ENCODE measurements at regions not wholly inside any gene's neighbourhood (a gene's known extent, or its start where the extent isn't known, plus 50 kb on each side); places are given as distances from the start of the nearest gene placed in this dataset.

- Histone ChIP-seq H3K27ac (ENCODE audit: low read depth, low read length) (no peak overlapping the region), H2BK5ac (ENCODE audit: low read depth, low read length) (no peak overlapping the region), H2AFZ (ENCODE audit: low read length) (no peak overlapping the region), H3K18ac (ENCODE audit: extremely low read depth, low read length) (no peak overlapping the region), H4K20me1 (replicated peaks in 1 of 2; ENCODE audit: control insufficient read depth in 1 of 2, insufficient read depth in 2 of 2, low read length in 2 of 2) (no peaks in the 10 kb centered on the region), H3K23me2 (ENCODE audit: low read depth, low read length) (no peaks in the 10 kb centered on the region), H2AK5ac (ENCODE audit: low read depth, low read length) (no peak overlapping the region), H3K9ac (replicated peaks in 1 of 4; ENCODE audit: extremely low read depth in 1 of 4, low read depth in 3 of 4, low read length in 3 of 4) (no peak overlapping the region), H2BK15ac (ENCODE audit: low read length) (no peak overlapping the region), H3K23ac (ENCODE audit: insufficient read length) (no peak overlapping the region), H3K14ac (ENCODE audit: insufficient read length) (no peak overlapping the region), H2BK12ac (ENCODE audit: low read depth, low read length) (0 out of 2 replicates have a peak overlapping the region, but pooled peaks have one; percentile 27), H3K4me3 (ENCODE audit: extremely low read depth in 1 of 4, insufficient read depth in 2 of 4, low read depth in 3 of 4, low read length in 4 of 4) (no peak overlapping the region), H4K5ac (ENCODE audit: insufficient read length, low read depth, low read length) (no peak overlapping the region), H3K79me1 (ENCODE audit: low read depth, low read length) (no peaks in the 10 kb centered on the region), H3K27me3 (replicated peaks in 1 of 4; ENCODE audit: control insufficient read depth in 3 of 4, extremely low read depth in 1 of 4, insufficient read depth in 3 of 4, low read length in 3 of 4) (no peaks in the 10 kb centered on the region), H3K4me2 (ENCODE audit: insufficient read depth in 1 of 2, low read depth in 2 of 2, low read length in 2 of 2) (no peak overlapping the region), H4K91ac (replicated peaks; ENCODE audit: insufficient read length, low read length) (no peak overlapping the region), H3K79me2 (ENCODE audit: control insufficient read depth in 1 of 2, insufficient read depth in 2 of 2, low read length in 2 of 2) (no peaks in the 10 kb centered on the region), H3K9me3 (ENCODE audit: insufficient read depth in 2 of 2, low read depth in 1 of 2, low read length in 1 of 2) (no peaks in the 10 kb centered on the region), H2BK120ac (replicated peaks; ENCODE audit: low read depth, low read length) (no peak overlapping the region), H3K4ac (replicated peaks; ENCODE audit: insufficient read length, low read depth, low read length) (no peak overlapping the region), H3K4me1 (replicated peaks in 1 of 4; ENCODE audit: control insufficient read depth in 3 of 4, insufficient read depth in 4 of 4, low read length in 3 of 4) (peaks cover 0 to 12% (median 11%) of the 10 kb centered on the region in 4 experiments), H4K8ac (ENCODE audit: extremely low read depth, insufficient read depth, low read length) (no peak overlapping the region), H3K56ac (replicated peaks; ENCODE audit: insufficient read length, low read depth, low read length) (no peak overlapping the region), H3K36me3 (ENCODE audit: control insufficient read depth in 2 of 4, insufficient read depth in 4 of 4, low read length in 3 of 4) (no peaks in the 10 kb centered on the region), H2BK20ac (ENCODE audit: low read length) (no peak overlapping the region)
- DNase-seq (ENCODE audit: low read depth in 1 of 2, low spot score in 2 of 2), result peak in 1 of 2 experiments; percentile 2
- CTCF ChIA-PET (ENCODE audit: partially characterized antibody), result interaction anchor here (0.6 to 1.3 kb wide), 6 partner anchors 9 to 1180 kb away, joined by 3 to 5 read pairs (median 3); no protein-coding TSS in a partner anchor
- POLR2A ChIA-PET (ENCODE audit: partially characterized antibody), result no interaction called here
- no peak for TF ChIP-seq TEAD4 (IDR thresholded peaks at IDR 0.05; ENCODE audit: low read depth, low read length)
- TF ChIP-seq RAD21 (IDR thresholded peaks at IDR 0.05 in 1 of 2, conservative IDR thresholded peaks at IDR 0.05 in 1 of 2; ENCODE audit: low read depth in 2 of 2, low read length in 2 of 2), result no peak
- no peak for TF ChIP-seq TCF12 (IDR thresholded peaks at IDR 0.05; ENCODE audit: low read depth, low read length)
- TF ChIP-seq CTBP2 (IDR thresholded peaks at IDR 0.05; ENCODE audit: borderline replicate concordance, insufficient read depth, insufficient read length, low read length), result no peak
- no peak for TF ChIP-seq EP300 (IDR thresholded peaks at IDR 0.05; ENCODE audit: borderline replicate concordance in 1 of 2, low read depth in 2 of 2, low read length in 2 of 2)
- no peak for TF ChIP-seq SUZ12 (IDR thresholded peaks at IDR 0.05; ENCODE audit: low read length)
- TF ChIP-seq TAF1 (IDR thresholded peaks at IDR 0.05; ENCODE audit: low read depth, low read length), result no peak
- no peak for TF ChIP-seq CHD2 (IDR thresholded peaks at IDR 0.05; ENCODE audit: low read length)
- no peak for TF ChIP-seq SAP30 (IDR thresholded peaks at IDR 0.05; ENCODE audit: insufficient read depth, insufficient replicate concordance, low read length)
- no peak for TF ChIP-seq KDM5A (IDR thresholded peaks at IDR 0.05; ENCODE audit: low read length)
- TF ChIP-seq NANOG (IDR thresholded peaks at IDR 0.05; ENCODE audit: insufficient read depth, low read depth, low read length, poor library complexity, severe bottlenecking), result no peak
- WGBS, 2 experiments (ENCODE audit: extremely low coverage in 1 of 2, insufficient coverage in 1 of 2, insufficient read length in 1 of 2, insufficient replicate concordance in 2 of 2, low coverage in 1 of 2, low lambda C conversion rate in 2 of 2, missing lambda C conversion rate in 1 of 2), result 67% methylated on average over 4 of the region's 4 CpGs; no CpG with 5 or more reads in 1 of the 2 experiments
- no peak for FAIRE-seq
Observed at GRCh38 chr2:16162491-16163040, 222.2 kb downstream of the MYCN start.

All from H1 (cell line).